ENCODE measurements at regions not wholly inside any gene's neighbourhood (a gene's known extent, or its start where the extent isn't known, plus 50 kb on each side); places are given as distances from the start of the nearest gene placed in this dataset.
"Not testable (repeated sequence)": the region's sequence is repeated elsewhere in the genome, so short reads cannot be mapped to it uniquely, and the experiment has no call there.

DNA sequence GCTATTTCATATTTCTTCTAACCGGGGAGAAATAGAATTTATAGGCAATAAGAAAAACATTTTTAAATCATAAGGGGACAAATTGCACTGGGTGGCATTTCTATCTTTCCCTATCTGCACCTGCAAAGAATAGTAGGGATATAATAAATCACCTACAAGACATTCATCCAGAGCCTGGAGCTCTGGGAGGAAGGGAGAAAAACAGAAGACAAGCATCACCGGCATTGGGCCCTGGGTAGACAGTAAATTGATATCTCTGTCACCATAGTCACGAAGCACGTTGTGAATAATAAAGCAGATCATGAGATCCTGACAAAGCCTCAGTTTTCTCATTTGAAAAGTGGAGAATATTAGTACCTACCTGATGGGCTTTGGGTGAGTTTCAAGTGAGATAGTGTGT is 685.6 kb downstream of the XPNPEP1 start:
- no peak overlapping the region for H3K4me3 ChIP-seq
- H3K27me3 ChIP-seq (replicated peaks in 1 of 7), result no peaks in the 10 kb centered on the region
- intact Hi-C loops (cut with DNase I; ENCODE audit: low total_unique reads), result no loop called here
- no peak for DNase-seq
- TF ChIP-seq POLR2A (IDR thresholded peaks at IDR 0.05), result no peak
- WGBS, 5 donors, result 70 to 87% (median 81%) methylated on average over 4 of the region's 4 CpGs
- no peaks in the 10 kb centered on the region for H3K4me1 ChIP-seq
- no peak overlapping the region for H3K27ac ChIP-seq
- no peaks in the 10 kb centered on the region for H3K36me3 ChIP-seq
- peaks cover 0 to 11% (median 0%) of the 10 kb centered on the region in 8 donors for H3K9me3 ChIP-seq

DNA sequence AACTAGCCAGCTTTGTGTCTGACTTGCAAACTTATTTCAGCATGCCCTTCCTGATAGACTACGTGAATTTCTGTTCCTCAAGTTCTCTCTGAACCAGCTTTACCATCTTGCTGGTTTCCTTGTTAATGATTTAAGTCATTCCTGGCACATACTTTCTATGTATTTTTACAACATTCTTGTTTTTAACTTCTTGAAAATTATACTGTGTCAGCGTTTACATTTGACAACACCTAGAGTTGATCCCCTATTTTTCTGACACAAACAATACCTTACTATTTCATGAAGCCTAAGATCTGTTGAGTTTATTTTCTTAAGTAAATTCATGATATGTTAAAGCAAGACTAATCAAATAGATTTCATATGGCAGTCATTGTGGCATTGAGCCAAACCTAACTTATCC is 686.3 kb downstream of the XPNPEP1 start:
- Histone ChIP-seq H3K9me3 (peaks cover 0 to 11% (median 0%) of the 10 kb centered on the region in 8 donors), H3K36me3 (no peaks in the 10 kb centered on the region), H3K27me3 (replicated peaks in 1 of 7) (no peaks in the 10 kb centered on the region), H3K4me3 (no peak overlapping the region), H3K27ac (no peak overlapping the region), H3K4me1 (no peaks in the 10 kb centered on the region)
- no peak for DNase-seq
- intact Hi-C loops (cut with DNase I; ENCODE audit: low total_unique reads), result no loop called here
- 72 to 81% (median 77%) methylated on average over 2 of the region's 2 CpGs for WGBS, 5 donors
- TF ChIP-seq POLR2AphosphoS5 (IDR thresholded peaks at IDR 0.05) (no peak), POLR2A (IDR thresholded peaks at IDR 0.05) (no peak), CTCF (IDR thresholded peaks at IDR 0.05 in 8 of 11, conservative IDR thresholded peaks at IDR 0.05 in 3 of 11) (no peak)

GRCh38 chr10:109223533-109223932 is 699.8 kb downstream of the XPNPEP1 start:
- H3K4me1 ChIP-seq; H3K4me3 ChIP-seq; H3K27ac ChIP-seq; DNase-seq; H3K36me3 ChIP-seq; H3K9me3 ChIP-seq; intact Hi-C loops (cut with DNase I; ENCODE audit: low total_unique reads); H3K27me3 ChIP-seq (replicated peaks in 1 of 7): not testable (repeated sequence)
- 76 to 95% (median 92%) methylated on average over 13 of the region's 13 CpGs for WGBS, 5 donors

DNA sequence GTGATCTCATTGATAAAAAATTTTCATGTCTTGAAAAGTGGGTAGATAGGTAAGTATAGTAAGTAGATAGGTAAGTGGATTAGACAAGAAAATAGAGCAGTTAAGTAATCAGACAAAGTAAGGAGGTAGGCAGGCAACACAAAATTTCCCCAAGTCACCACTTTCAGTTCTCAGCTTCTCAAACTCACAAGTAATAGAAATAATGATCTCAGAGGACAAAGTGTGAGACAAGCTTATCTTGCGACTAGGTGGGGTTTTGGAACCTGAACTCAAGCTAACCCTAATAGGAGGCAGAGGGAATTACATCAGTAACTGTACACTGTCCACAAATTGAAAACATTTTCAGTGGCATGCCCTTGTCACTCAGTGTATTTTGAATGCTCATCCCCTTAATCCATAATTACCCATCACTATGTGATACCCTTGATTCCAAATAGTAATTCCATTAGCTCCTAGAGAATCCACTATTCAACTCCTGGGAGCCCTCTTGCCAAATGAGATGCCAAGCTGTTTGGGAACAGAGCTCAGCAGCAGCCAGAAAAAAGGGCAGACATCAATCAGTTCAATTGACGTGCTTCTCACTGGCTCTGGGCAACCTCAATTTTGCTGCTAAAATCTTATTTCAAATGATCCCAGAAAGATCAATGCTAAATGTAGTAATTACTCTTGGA is 703.2 kb downstream of the XPNPEP1 start:
- DNase-seq, result no peak
- Histone ChIP-seq H3K27me3 (replicated peaks in 1 of 7) (no peaks in the 10 kb centered on the region), H3K9me3 (peaks cover 0 to 6% (median 0%) of the 10 kb centered on the region in 8 donors), H3K27ac (no peak overlapping the region), H3K36me3 (no peaks in the 10 kb centered on the region), H3K4me3 (no peak overlapping the region), H3K4me1 (no peaks in the 10 kb centered on the region)
- 76 to 86% (median 83%) methylated on average over 2 of the region's 2 CpGs for WGBS, 5 donors
- TF ChIP-seq POLR2A (IDR thresholded peaks at IDR 0.05), result no peak
- TF ChIP-seq POLR2AphosphoS5 (IDR thresholded peaks at IDR 0.05), result no peak
- TF ChIP-seq CTCF (IDR thresholded peaks at IDR 0.05 in 8 of 11, conservative IDR thresholded peaks at IDR 0.05 in 3 of 11), result no peak
- intact Hi-C loops (cut with DNase I; ENCODE audit: low total_unique reads), result no loop called here

- H3K9me3 ChIP-seq, result peaks cover 0 to under 1% (median 0%) of the 10 kb centered on the region in 8 donors
- H3K27ac ChIP-seq, result no peak overlapping the region
- WGBS, 5 donors, result 75 to 88% (median 82%) methylated on average over 2 of the region's 2 CpGs
- no peaks in the 10 kb centered on the region for H3K27me3 ChIP-seq (replicated peaks in 1 of 7)
- no peak overlapping the region for H3K4me3 ChIP-seq
- no peak for DNase-seq
- H3K36me3 ChIP-seq, result no peaks in the 10 kb centered on the region
- no peaks in the 10 kb centered on the region for H3K4me1 ChIP-seq
- intact Hi-C loops (cut with DNase I; ENCODE audit: low total_unique reads), result no loop called here
- no peak for TF ChIP-seq POLR2A (IDR thresholded peaks at IDR 0.05)
- no peak for TF ChIP-seq POLR2AphosphoS5 (IDR thresholded peaks at IDR 0.05)
- TF ChIP-seq CTCF (IDR thresholded peaks at IDR 0.05 in 8 of 11, conservative IDR thresholded peaks at IDR 0.05 in 3 of 11), result no peak
Measured at GRCh38 chr10:109218207-109218606, 705.1 kb downstream of the XPNPEP1 start.

Data from spleen (tissue), 11 donors.